Gastrocnemius medialis (tissue), 4 donors: ENCODE measurements at regions not wholly inside any gene's neighbourhood (a gene's known extent, or its start where the extent isn't known, plus 50 kb on each side); places are given as distances from the start of the nearest gene placed in this dataset.

Experiments
- CTCF ChIP-seq, 5 experiments: fragments of 450-650 bp in 3 of 5; fragments of 200-600 bp in 2 of 5; sonication (generic) in 2 of 5; IDR thresholded peaks in 4 of 5; conservative IDR thresholded peaks in 1 of 5; 1 replicate in 4 of 5; 2 replicates in 1 of 5; pipeline ENCODE4 v1.5.1; 2016 to 2019; ENCODE audit warnings: antibody characterized with exemption in 5 of 5, mild to moderate bottlenecking in 3 of 5, moderate library complexity in 3 of 5
- POLR2A ChIP-seq, 2 donors: fragments of 450-650 bp; IDR thresholded peaks; one replicate each; pipeline ENCODE4 v1.6.1; 2017; ENCODE audit warnings: antibody characterized with exemption in 2 of 2, mild to moderate bottlenecking in 2 of 2, moderate library complexity in 2 of 2

GRCh38 chr3:151675858-151676615 is 57.7 kb upstream of the AADACL2 start:
- TF ChIP-seq CTCF (IDR thresholded peaks at IDR 0.05 in 4 of 5, conservative IDR thresholded peaks at IDR 0.05 in 1 of 5) (no peak), POLR2A (IDR thresholded peaks at IDR 0.05) (no peak)
